ENCODE measurements at regions not wholly inside any gene's neighbourhood (a gene's known extent, or its start where the extent isn't known, plus 50 kb on each side); places are given as distances from the start of the nearest gene placed in this dataset.

GRCh38 chr6:93086351-93086750, 333.0 kb downstream of the EPHA7 start:
- Histone ChIP-seq H3K4me3 (ENCODE audit: low read depth, low read length) (no peak overlapping the region), H3K4me1 (ENCODE audit: control insufficient read depth, insufficient read depth, low read length) (no peaks in the 10 kb centered on the region), H3K27me3 (ENCODE audit: control insufficient read depth, insufficient read depth, low read length) (no peaks in the 10 kb centered on the region), H3K27ac (ENCODE audit: low read depth, low read length) (no peak overlapping the region), H3K9me3 (ENCODE audit: control insufficient read depth, insufficient read depth, low read length) (no peaks in the 10 kb centered on the region), H3K36me3 (ENCODE audit: control insufficient read depth, insufficient read depth, low read length) (no peaks in the 10 kb centered on the region)
- DNase-seq (ENCODE audit: low read depth in 4 of 6, low spot score in 6 of 6): no peak

GRCh38 chr6:93083337-93084230, 335.8 kb downstream of the EPHA7 start:
- Histone ChIP-seq H3K36me3 (ENCODE audit: control insufficient read depth, insufficient read depth, low read length) (no peaks in the 10 kb centered on the region), H3K4me3 (ENCODE audit: low read depth, low read length) (no peak overlapping the region), H3K27ac (ENCODE audit: low read depth, low read length) (no peak overlapping the region), H3K9me3 (ENCODE audit: control insufficient read depth, insufficient read depth, low read length) (no peaks in the 10 kb centered on the region), H3K27me3 (ENCODE audit: control insufficient read depth, insufficient read depth, low read length) (no peaks in the 10 kb centered on the region), H3K4me1 (ENCODE audit: control insufficient read depth, insufficient read depth, low read length) (no peaks in the 10 kb centered on the region)
- whole genome bisulfite sequencing (ENCODE audit: insufficient coverage): no CpG with 5 or more reads among the region's 1 CpG
- no peak for DNase-seq (ENCODE audit: low read depth in 4 of 6, low spot score in 6 of 6)

GRCh38 chr6:93081901-93082300, 337.5 kb downstream of the EPHA7 start:
- no peaks in the 10 kb centered on the region for H3K9me3 ChIP-seq (ENCODE audit: control insufficient read depth, insufficient read depth, low read length)
- H3K36me3 ChIP-seq (ENCODE audit: control insufficient read depth, insufficient read depth, low read length): no peaks in the 10 kb centered on the region
- no peaks in the 10 kb centered on the region for H3K27me3 ChIP-seq (ENCODE audit: control insufficient read depth, insufficient read depth, low read length)
- no peak for DNase-seq (ENCODE audit: low read depth in 4 of 6, low spot score in 6 of 6)
- H3K27ac ChIP-seq (ENCODE audit: low read depth, low read length): no peak overlapping the region
- WGBS (ENCODE audit: insufficient coverage): 80% methylated on average over 1 of the region's 3 CpGs
- H3K4me1 ChIP-seq (ENCODE audit: control insufficient read depth, insufficient read depth, low read length): no peaks in the 10 kb centered on the region
- no peak overlapping the region for H3K4me3 ChIP-seq (ENCODE audit: low read depth, low read length)

- Histone ChIP-seq H3K36me3 (ENCODE audit: control insufficient read depth, insufficient read depth, low read length) (no peaks in the 10 kb centered on the region), H3K9me3 (ENCODE audit: control insufficient read depth, insufficient read depth, low read length) (peaks cover 1% of the 10 kb centered on the region), H3K27me3 (ENCODE audit: control insufficient read depth, insufficient read depth, low read length) (no peaks in the 10 kb centered on the region), H3K4me3 (ENCODE audit: low read depth, low read length) (no peak overlapping the region), H3K27ac (ENCODE audit: low read depth, low read length) (no peak overlapping the region), H3K4me1 (ENCODE audit: control insufficient read depth, insufficient read depth, low read length) (no peaks in the 10 kb centered on the region)
- no peak for DNase-seq (ENCODE audit: low read depth in 4 of 6, low spot score in 6 of 6)
- no CpG with 5 or more reads among the region's 1 CpG for WGBS (ENCODE audit: insufficient coverage)
These were observed 340.3 kb downstream of the EPHA7 start for GRCh38 chr6:93079061-93079460.

- DNase-seq (ENCODE audit: low read depth in 4 of 6, low spot score in 6 of 6): no peak
- H3K27me3 ChIP-seq (ENCODE audit: control insufficient read depth, insufficient read depth, low read length): no peaks in the 10 kb centered on the region
- 67% methylated on average over 1 of the region's 5 CpGs for WGBS (ENCODE audit: insufficient coverage)
- H3K9me3 ChIP-seq (ENCODE audit: control insufficient read depth, insufficient read depth, low read length): peaks cover 1% of the 10 kb centered on the region
- H3K27ac ChIP-seq (ENCODE audit: low read depth, low read length): no peak overlapping the region
- H3K4me1 ChIP-seq (ENCODE audit: control insufficient read depth, insufficient read depth, low read length): no peaks in the 10 kb centered on the region
- no peak overlapping the region for H3K4me3 ChIP-seq (ENCODE audit: low read depth, low read length)
- H3K36me3 ChIP-seq (ENCODE audit: control insufficient read depth, insufficient read depth, low read length): no peaks in the 10 kb centered on the region
These were observed 345.5 kb downstream of the EPHA7 start for GRCh38 chr6:93073811-93074210.

- no peaks in the 10 kb centered on the region for H3K36me3 ChIP-seq (ENCODE audit: control insufficient read depth, insufficient read depth, low read length)
- WGBS (ENCODE audit: insufficient coverage): no CpG with 5 or more reads among the region's 1 CpG
- no peaks in the 10 kb centered on the region for H3K27me3 ChIP-seq (ENCODE audit: control insufficient read depth, insufficient read depth, low read length)
- H3K9me3 ChIP-seq (ENCODE audit: control insufficient read depth, insufficient read depth, low read length): no peaks in the 10 kb centered on the region
- DNase-seq (ENCODE audit: low read depth in 4 of 6, low spot score in 6 of 6): no peak
- H3K27ac ChIP-seq (ENCODE audit: low read depth, low read length): no peak overlapping the region
- H3K4me3 ChIP-seq (ENCODE audit: low read depth, low read length): no peak overlapping the region
- H3K4me1 ChIP-seq (ENCODE audit: control insufficient read depth, insufficient read depth, low read length): no peaks in the 10 kb centered on the region
These were observed 349.5 kb downstream of the EPHA7 start for GRCh38 chr6:93069856-93070255.

GRCh38 chr6:93059911-93060310, 359.4 kb downstream of the EPHA7 start:
- no peaks in the 10 kb centered on the region for H3K27me3 ChIP-seq (ENCODE audit: control insufficient read depth, insufficient read depth, low read length)
- DNase-seq (ENCODE audit: low read depth in 4 of 6, low spot score in 6 of 6): no peak
- WGBS (ENCODE audit: insufficient coverage): 45% methylated on average over 2 of the region's 3 CpGs
- no peak overlapping the region for H3K4me3 ChIP-seq (ENCODE audit: low read depth, low read length)
- no peaks in the 10 kb centered on the region for H3K36me3 ChIP-seq (ENCODE audit: control insufficient read depth, insufficient read depth, low read length)
- no peaks in the 10 kb centered on the region for H3K4me1 ChIP-seq (ENCODE audit: control insufficient read depth, insufficient read depth, low read length)
- no peak overlapping the region for H3K27ac ChIP-seq (ENCODE audit: low read depth, low read length)
- no peaks in the 10 kb centered on the region for H3K9me3 ChIP-seq (ENCODE audit: control insufficient read depth, insufficient read depth, low read length)

GRCh38 chr6:93057584-93057983, 361.8 kb downstream of the EPHA7 start:
- Histone ChIP-seq H3K4me1 (ENCODE audit: control insufficient read depth, insufficient read depth, low read length) (no peaks in the 10 kb centered on the region), H3K27ac (ENCODE audit: low read depth, low read length) (no peak overlapping the region), H3K27me3 (ENCODE audit: control insufficient read depth, insufficient read depth, low read length) (no peaks in the 10 kb centered on the region), H3K36me3 (ENCODE audit: control insufficient read depth, insufficient read depth, low read length) (no peaks in the 10 kb centered on the region), H3K4me3 (ENCODE audit: low read depth, low read length) (no peak overlapping the region), H3K9me3 (ENCODE audit: control insufficient read depth, insufficient read depth, low read length) (no peaks in the 10 kb centered on the region)
- no peak for DNase-seq (ENCODE audit: low read depth in 4 of 6, low spot score in 6 of 6)

GRCh38 chr6:93048381-93048780, 371.0 kb downstream of the EPHA7 start:
- H3K27me3 ChIP-seq (ENCODE audit: control insufficient read depth, insufficient read depth, low read length): no peaks in the 10 kb centered on the region
- no peak overlapping the region for H3K27ac ChIP-seq (ENCODE audit: low read depth, low read length)
- no peaks in the 10 kb centered on the region for H3K9me3 ChIP-seq (ENCODE audit: control insufficient read depth, insufficient read depth, low read length)
- H3K4me1 ChIP-seq (ENCODE audit: control insufficient read depth, insufficient read depth, low read length): no peaks in the 10 kb centered on the region
- H3K4me3 ChIP-seq (ENCODE audit: low read depth, low read length): no peak overlapping the region
- DNase-seq (ENCODE audit: low read depth in 4 of 6, low spot score in 6 of 6): no peak
- no peaks in the 10 kb centered on the region for H3K36me3 ChIP-seq (ENCODE audit: control insufficient read depth, insufficient read depth, low read length)

- no peak overlapping the region for H3K4me3 ChIP-seq (ENCODE audit: low read depth, low read length)
- H3K9me3 ChIP-seq (ENCODE audit: control insufficient read depth, insufficient read depth, low read length): no peaks in the 10 kb centered on the region
- no peaks in the 10 kb centered on the region for H3K4me1 ChIP-seq (ENCODE audit: control insufficient read depth, insufficient read depth, low read length)
- no peak for DNase-seq (ENCODE audit: low read depth in 4 of 6, low spot score in 6 of 6)
- 80% methylated on average over 1 of the region's 3 CpGs for WGBS (ENCODE audit: insufficient coverage)
- no peaks in the 10 kb centered on the region for H3K36me3 ChIP-seq (ENCODE audit: control insufficient read depth, insufficient read depth, low read length)
- no peak overlapping the region for H3K27ac ChIP-seq (ENCODE audit: low read depth, low read length)
- no peaks in the 10 kb centered on the region for H3K27me3 ChIP-seq (ENCODE audit: control insufficient read depth, insufficient read depth, low read length)
These were observed 372.3 kb downstream of the EPHA7 start for GRCh38 chr6:93047033-93047432.
